MM.1S (cell line): ENCODE measurements at regions not wholly inside any gene's neighbourhood (a gene's known extent, or its start where the extent isn't known, plus 50 kb on each side); places are given as distances from the start of the nearest gene placed in this dataset.

Experiments used
- DNase-seq: peaks from one replicate; pipeline ENCODE4 v3.0.0-alpha.2; 2015
- H2AFZ ChIP-seq: fragments of 300-600 bp; sonication (generic); 2 replicates; pipeline ENCODE4 v1.6.0; 2016; ENCODE audit warnings: antibody characterized with exemption, low read length
- H3F3A ChIP-seq: fragments of 300-600 bp; sonication (generic); 2 replicates; pipeline ENCODE4 v1.6.1; 2016; ENCODE audit warnings: mild to moderate bottlenecking, antibody characterized with exemption, low read length, moderate library complexity, mixed read lengths; ENCODE audit not compliant: insufficient read depth
- H3K27ac ChIP-seq: fragments of 300-600 bp; sonication (generic); 2 replicates; pipeline ENCODE4 v1.5.1; 2016; ENCODE audit warnings: mild to moderate bottlenecking, low read length
- H3K27me3 ChIP-seq: fragments of 300-600 bp; sonication (generic); replicated peaks from 2 replicates; pipeline ENCODE4 v1.6.0; 2016; ENCODE audit warnings: low read length; ENCODE audit not compliant: insufficient read depth
- H3K36me3 ChIP-seq: fragments of 300-600 bp; sonication (generic); replicated peaks from 2 replicates; pipeline ENCODE4 v1.6.1; 2016; ENCODE audit warnings: mild to moderate bottlenecking, low read length, mixed read lengths; ENCODE audit not compliant: insufficient read depth
- H3K4me1 ChIP-seq: fragments of 300-600 bp; sonication (generic); 2 replicates; pipeline ENCODE4 v1.6.1; 2016; ENCODE audit warnings: low read length, mixed read lengths
- H3K4me2 ChIP-seq: fragments of 300-600 bp; sonication (generic); 2 replicates; pipeline ENCODE4 v1.6.0; 2016; ENCODE audit warnings: low read depth, low read length
- H3K4me3 ChIP-seq: fragments of 300-600 bp; sonication (generic); 2 replicates; pipeline ENCODE4 v1.5.1; 2016; ENCODE audit warnings: low read length, mixed read lengths
- H3K79me2 ChIP-seq: fragments of 300-600 bp; sonication (generic); 2 replicates; pipeline ENCODE4 v1.6.1; 2016; ENCODE audit warnings: mixed run types, low read length, mixed read lengths
- H3K9ac ChIP-seq: fragments of 300-600 bp; sonication (generic); 2 replicates; pipeline ENCODE4 v1.6.1; 2016; ENCODE audit warnings: low read length, mixed read lengths
- H3K9me2 ChIP-seq: fragments of 300-600 bp; sonication (generic); replicated peaks from 2 replicates; pipeline ENCODE4 v1.6.1; 2016; ENCODE audit warnings: mild to moderate bottlenecking, low read length, mixed read lengths; ENCODE audit not compliant: insufficient read depth
- H3K9me3 ChIP-seq: fragments of 300-600 bp; sonication (generic); replicated peaks from 2 replicates; pipeline ENCODE4 v1.6.1; 2016; ENCODE audit warnings: mild to moderate bottlenecking, low read length, mixed read lengths; ENCODE audit not compliant: insufficient read depth
- H4K20me1 ChIP-seq: fragments of 300-600 bp; sonication (generic); 2 replicates; pipeline ENCODE4 v1.6.1; 2016; ENCODE audit warnings: mild to moderate bottlenecking, low read length, moderate library complexity, mixed read lengths; ENCODE audit not compliant: insufficient read depth
- CTCF ChIP-seq: fragments of 300-600 bp; sonication (generic); IDR thresholded peaks from 2 replicates; pipeline ENCODE4 v1.5.1; 2016; ENCODE audit warnings: antibody characterized with exemption, low read length, mixed read lengths
- EZH2 ChIP-seq: fragments of 300-600 bp; sonication (generic); optimal IDR thresholded peaks from 2 replicates; pipeline ENCODE3; 2017; ENCODE audit warnings: low read depth, mild to moderate bottlenecking, antibody characterized with exemption, low read length, mixed read lengths
- EZH2phosphoT487 ChIP-seq: fragments of 300-600 bp; sonication (generic); IDR thresholded peaks from 2 replicates; pipeline ENCODE4 v1.6.1; 2018; ENCODE audit warnings: antibody characterized with exemption, low read length

GRCh38 chr21:16829532-16829931 is 683.3 kb upstream of the CXADR start:
- no peak for DNase-seq
- no peaks in the 10 kb centered on the region for H3K9me3 ChIP-seq
- TF ChIP-seq EZH2phosphoT487 = no peak
- no peak for TF ChIP-seq CTCF
- no peak for TF ChIP-seq EZH2
- H3K4me3 ChIP-seq = no peak overlapping the region
- H3K9me2 ChIP-seq = no peaks in the 10 kb centered on the region
- no peak overlapping the region for H2AFZ ChIP-seq
- no peaks in the 10 kb centered on the region for H3K79me2 ChIP-seq
- no peaks in the 10 kb centered on the region for H3K36me3 ChIP-seq
- H3F3A ChIP-seq = no peaks in the 10 kb centered on the region
- H3K9ac ChIP-seq = no peak overlapping the region
- no peaks in the 10 kb centered on the region for H3K4me1 ChIP-seq
- no peak overlapping the region for H3K27ac ChIP-seq
- no peaks in the 10 kb centered on the region for H4K20me1 ChIP-seq
- H3K4me2 ChIP-seq = no peak overlapping the region
- H3K27me3 ChIP-seq = no peaks in the 10 kb centered on the region

DNA sequence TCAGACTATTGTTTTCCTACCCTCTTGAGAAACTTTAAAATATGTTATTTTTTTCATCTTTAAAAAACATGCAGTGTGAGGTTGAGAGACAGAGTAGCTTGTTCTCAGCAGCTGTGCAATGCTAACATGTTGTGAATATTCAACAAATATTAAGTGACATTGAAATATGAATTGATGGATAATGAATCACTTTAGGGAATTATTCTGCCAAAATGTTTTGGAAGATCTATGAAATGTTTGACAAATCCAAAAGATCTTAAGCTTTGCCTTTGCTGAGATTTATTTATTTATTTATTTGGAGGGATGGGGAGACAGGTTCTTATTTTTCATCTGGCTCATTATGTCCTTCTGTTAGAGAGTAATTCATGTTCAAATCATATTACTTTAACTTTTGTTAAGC is 680.1 kb upstream of the CXADR start:
- H3K4me1 ChIP-seq = no peaks in the 10 kb centered on the region
- no peak for DNase-seq

DNA sequence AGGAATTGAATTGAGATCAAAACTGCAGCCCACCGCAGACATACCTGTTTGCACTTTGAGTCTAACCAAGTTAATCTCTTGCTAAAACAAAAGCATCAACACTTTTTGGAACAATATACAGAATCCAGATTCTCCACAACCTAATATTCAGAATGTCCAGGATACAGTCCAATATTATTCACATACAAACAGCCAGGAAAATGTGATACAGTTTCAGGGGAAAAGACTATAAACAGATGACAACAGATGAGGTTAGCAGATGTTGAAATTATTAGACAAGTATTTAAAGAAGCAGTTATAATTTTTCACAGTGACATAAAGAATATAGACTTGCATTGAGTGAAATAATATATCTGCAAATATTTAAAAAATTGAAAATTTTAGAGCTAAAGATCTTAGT is 678.1 kb upstream of the CXADR start:
- no peaks in the 10 kb centered on the region for H3K36me3 ChIP-seq
- H3K27ac ChIP-seq = no peak overlapping the region
- no peak overlapping the region for H3K4me2 ChIP-seq
- H3K79me2 ChIP-seq = no peaks in the 10 kb centered on the region
- TF ChIP-seq EZH2phosphoT487 (no peak), EZH2 (no peak), CTCF (no peak)
- no peaks in the 10 kb centered on the region for H3F3A ChIP-seq
- no peaks in the 10 kb centered on the region for H3K4me1 ChIP-seq
- H3K9ac ChIP-seq = no peak overlapping the region
- H3K9me2 ChIP-seq = no peaks in the 10 kb centered on the region
- DNase-seq = no peak
- H4K20me1 ChIP-seq = no peaks in the 10 kb centered on the region
- H3K27me3 ChIP-seq = no peaks in the 10 kb centered on the region
- no peaks in the 10 kb centered on the region for H3K9me3 ChIP-seq
- no peak overlapping the region for H3K4me3 ChIP-seq
- H2AFZ ChIP-seq = no peak overlapping the region

More for the DNA sequence above, 680.1 kb upstream of the CXADR start:
- no peaks in the 10 kb centered on the region for H3K79me2 ChIP-seq
- no peaks in the 10 kb centered on the region for H4K20me1 ChIP-seq
- no peak for TF ChIP-seq EZH2phosphoT487
- TF ChIP-seq CTCF = no peak
- no peak for TF ChIP-seq EZH2
- no peaks in the 10 kb centered on the region for H3K36me3 ChIP-seq
- H3K27me3 ChIP-seq = no peaks in the 10 kb centered on the region
- H3K4me2 ChIP-seq = no peak overlapping the region
- H3F3A ChIP-seq = no peaks in the 10 kb centered on the region
- H3K4me3 ChIP-seq = no peak overlapping the region
- H3K27ac ChIP-seq = no peak overlapping the region
- no peaks in the 10 kb centered on the region for H3K9me3 ChIP-seq
- H2AFZ ChIP-seq = no peak overlapping the region
- H3K9ac ChIP-seq = no peak overlapping the region
- H3K9me2 ChIP-seq = no peaks in the 10 kb centered on the region
